ENCODE measurements at regions not wholly inside any gene's neighbourhood (a gene's known extent, or its start where the extent isn't known, plus 50 kb on each side); places are given as distances from the start of the nearest gene placed in this dataset.

DNA sequence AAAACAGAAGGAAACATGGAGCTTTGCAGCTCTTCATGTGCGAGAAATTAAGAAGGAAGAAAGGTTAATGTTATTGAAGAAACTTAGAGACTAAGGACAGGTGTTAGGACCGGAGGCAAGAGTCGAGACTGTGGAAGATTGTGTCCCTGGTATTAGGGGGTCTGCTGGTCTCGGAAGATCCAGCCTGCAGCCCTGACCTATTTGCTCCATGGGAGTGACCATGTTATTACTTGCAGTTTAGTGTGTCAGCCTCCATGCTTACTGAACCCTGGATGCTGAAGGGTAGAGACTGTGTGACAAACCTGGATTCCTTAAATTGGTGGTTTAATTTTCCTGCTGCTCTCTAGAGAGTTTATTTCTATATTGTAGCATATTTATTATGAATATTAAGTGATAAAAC lies 580.6 kb downstream of the NOVA1 start:
- TF ChIP-seq ZNF70 (CRISPR knock-in tag; IDR thresholded peaks at IDR 0.05) (no peak), SNAI2 (CRISPR knock-in tag; IDR thresholded peaks at IDR 0.05) (no peak), ZNF565 (CRISPR knock-in tag; conservative IDR thresholded peaks at IDR 0.05; ENCODE audit: low read depth) (no peak), ESRRG (CRISPR knock-in tag; IDR thresholded peaks at IDR 0.05) (no peak), ZFP30 (CRISPR knock-in tag; IDR thresholded peaks at IDR 0.05) (no peak), TOX (CRISPR knock-in tag; IDR thresholded peaks at IDR 0.05; ENCODE audit: borderline replicate concordance) (no peak), BACH2 (CRISPR knock-in tag; IDR thresholded peaks at IDR 0.05; ENCODE audit: borderline replicate concordance) (no peak), ZNF8 (CRISPR knock-in tag; IDR thresholded peaks at IDR 0.05) (no peak), CSDC2 (CRISPR knock-in tag; IDR thresholded peaks at IDR 0.05) (no peak), OSR1 (CRISPR knock-in tag; IDR thresholded peaks at IDR 0.05) (no peak), PPARA (CRISPR knock-in tag; IDR thresholded peaks at IDR 0.05; ENCODE audit: borderline replicate concordance) (no peak), RARB (CRISPR knock-in tag; IDR thresholded peaks at IDR 0.05) (no peak), GLIS3 (CRISPR knock-in tag; IDR thresholded peaks at IDR 0.05) (no peak)
- TF ChIP-seq, protein P1, sequence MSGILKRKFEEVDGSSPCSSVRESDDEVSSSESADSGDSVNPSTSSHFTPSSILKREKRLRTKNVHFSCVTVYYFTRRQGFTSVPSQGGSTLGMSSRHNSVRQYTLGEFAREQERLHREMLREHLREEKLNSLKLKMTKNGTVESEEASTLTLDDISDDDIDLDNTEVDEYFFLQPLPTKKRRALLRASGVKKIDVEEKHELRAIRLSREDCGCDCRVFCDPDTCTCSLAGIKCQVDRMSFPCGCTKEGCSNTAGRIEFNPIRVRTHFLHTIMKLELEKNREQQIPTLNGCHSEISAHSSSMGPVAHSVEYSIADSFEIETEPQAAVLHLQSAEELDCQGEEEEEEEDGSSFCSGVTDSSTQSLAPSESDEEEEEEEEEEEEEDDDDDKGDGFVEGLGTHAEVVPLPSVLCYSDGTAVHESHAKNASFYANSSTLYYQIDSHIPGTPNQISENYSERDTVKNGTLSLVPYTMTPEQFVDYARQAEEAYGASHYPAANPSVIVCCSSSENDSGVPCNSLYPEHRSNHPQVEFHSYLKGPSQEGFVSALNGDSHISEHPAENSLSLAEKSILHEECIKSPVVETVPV (CRISPR knock-in tag; IDR thresholded peaks at IDR 0.05), result no peak
- TF ChIP-seq, protein P2, sequence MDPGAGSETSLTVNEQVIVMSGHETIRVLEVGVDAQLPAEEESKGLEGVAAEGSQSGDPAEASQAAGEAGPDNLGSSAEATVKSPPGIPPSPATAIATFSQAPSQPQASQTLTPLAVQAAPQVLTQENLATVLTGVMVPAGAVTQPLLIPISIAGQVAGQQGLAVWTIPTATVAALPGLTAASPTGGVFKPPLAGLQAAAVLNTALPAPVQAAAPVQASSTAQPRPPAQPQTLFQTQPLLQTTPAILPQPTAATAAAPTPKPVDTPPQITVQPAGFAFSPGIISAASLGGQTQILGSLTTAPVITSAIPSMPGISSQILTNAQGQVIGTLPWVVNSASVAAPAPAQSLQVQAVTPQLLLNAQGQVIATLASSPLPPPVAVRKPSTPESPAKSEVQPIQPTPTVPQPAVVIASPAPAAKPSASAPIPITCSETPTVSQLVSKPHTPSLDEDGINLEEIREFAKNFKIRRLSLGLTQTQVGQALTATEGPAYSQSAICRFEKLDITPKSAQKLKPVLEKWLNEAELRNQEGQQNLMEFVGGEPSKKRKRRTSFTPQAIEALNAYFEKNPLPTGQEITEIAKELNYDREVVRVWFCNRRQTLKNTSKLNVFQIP (CRISPR knock-in tag; IDR thresholded peaks at IDR 0.05; ENCODE audit: borderline replicate concordance, low read depth), result no peak
- TF ChIP-seq, protein P3, sequence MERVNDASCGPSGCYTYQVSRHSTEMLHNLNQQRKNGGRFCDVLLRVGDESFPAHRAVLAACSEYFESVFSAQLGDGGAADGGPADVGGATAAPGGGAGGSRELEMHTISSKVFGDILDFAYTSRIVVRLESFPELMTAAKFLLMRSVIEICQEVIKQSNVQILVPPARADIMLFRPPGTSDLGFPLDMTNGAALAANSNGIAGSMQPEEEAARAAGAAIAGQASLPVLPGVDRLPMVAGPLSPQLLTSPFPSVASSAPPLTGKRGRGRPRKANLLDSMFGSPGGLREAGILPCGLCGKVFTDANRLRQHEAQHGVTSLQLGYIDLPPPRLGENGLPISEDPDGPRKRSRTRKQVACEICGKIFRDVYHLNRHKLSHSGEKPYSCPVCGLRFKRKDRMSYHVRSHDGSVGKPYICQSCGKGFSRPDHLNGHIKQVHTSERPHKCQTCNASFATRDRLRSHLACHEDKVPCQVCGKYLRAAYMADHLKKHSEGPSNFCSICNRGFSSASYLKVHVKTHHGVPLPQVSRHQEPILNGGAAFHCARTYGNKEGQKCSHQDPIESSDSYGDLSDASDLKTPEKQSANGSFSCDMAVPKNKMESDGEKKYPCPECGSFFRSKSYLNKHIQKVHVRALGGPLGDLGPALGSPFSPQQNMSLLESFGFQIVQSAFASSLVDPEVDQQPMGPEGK (CRISPR knock-in tag; IDR thresholded peaks at IDR 0.05; ENCODE audit: borderline replicate concordance), result no peak
- TF ChIP-seq, protein P4, sequence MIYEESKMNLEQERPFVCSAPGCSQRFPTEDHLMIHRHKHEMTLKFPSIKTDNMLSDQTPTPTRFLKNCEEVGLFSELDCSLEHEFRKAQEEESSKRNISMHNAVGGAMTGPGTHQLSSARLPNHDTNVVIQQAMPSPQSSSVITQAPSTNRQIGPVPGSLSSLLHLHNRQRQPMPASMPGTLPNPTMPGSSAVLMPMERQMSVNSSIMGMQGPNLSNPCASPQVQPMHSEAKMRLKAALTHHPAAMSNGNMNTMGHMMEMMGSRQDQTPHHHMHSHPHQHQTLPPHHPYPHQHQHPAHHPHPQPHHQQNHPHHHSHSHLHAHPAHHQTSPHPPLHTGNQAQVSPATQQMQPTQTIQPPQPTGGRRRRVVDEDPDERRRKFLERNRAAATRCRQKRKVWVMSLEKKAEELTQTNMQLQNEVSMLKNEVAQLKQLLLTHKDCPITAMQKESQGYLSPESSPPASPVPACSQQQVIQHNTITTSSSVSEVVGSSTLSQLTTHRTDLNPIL (CRISPR knock-in tag; IDR thresholded peaks at IDR 0.05; ENCODE audit: low read depth), result no peak
- ATAC-seq, result no peak

DNA sequence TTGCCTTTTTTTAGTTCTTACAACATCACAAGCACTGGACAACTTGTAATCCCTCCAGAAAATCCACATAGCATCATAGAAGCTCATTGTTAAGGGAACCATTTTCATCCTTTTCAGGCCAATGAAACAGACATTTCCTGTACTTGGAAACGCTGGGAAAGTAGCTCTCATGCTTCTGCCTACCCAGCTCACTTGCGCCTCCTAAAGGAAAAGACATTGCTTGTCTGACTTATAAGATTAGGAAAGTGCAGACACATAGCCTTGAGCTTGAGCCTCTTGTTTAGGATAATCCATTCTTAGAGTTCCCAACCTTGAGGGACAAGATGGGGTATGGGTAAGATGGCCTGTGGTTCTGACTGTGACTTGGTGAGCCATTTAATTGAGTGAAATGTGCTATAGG lies 589.5 kb downstream of the NOVA1 start:
- no peak for TF ChIP-seq SNAI2 (CRISPR knock-in tag; IDR thresholded peaks at IDR 0.05)
- no peak for TF ChIP-seq ZNF565 (CRISPR knock-in tag; conservative IDR thresholded peaks at IDR 0.05; ENCODE audit: low read depth)
- no peak for TF ChIP-seq ZNF70 (CRISPR knock-in tag; IDR thresholded peaks at IDR 0.05)
- TF ChIP-seq OSR1 (CRISPR knock-in tag; IDR thresholded peaks at IDR 0.05), result no peak
- TF ChIP-seq ISL1 (CRISPR knock-in tag; IDR thresholded peaks at IDR 0.05), result no peak
- TF ChIP-seq CSDC2 (CRISPR knock-in tag; IDR thresholded peaks at IDR 0.05), result no peak
- TF ChIP-seq, protein P2 (CRISPR knock-in tag; IDR thresholded peaks at IDR 0.05; ENCODE audit: borderline replicate concordance, low read depth), result no peak
- TF ChIP-seq TCF4 (CRISPR knock-in tag; IDR thresholded peaks at IDR 0.05; ENCODE audit: borderline replicate concordance), result no peak
- no peak for TF ChIP-seq GLIS3 (CRISPR knock-in tag; IDR thresholded peaks at IDR 0.05)
- TF ChIP-seq ZC3H10 (CRISPR knock-in tag; IDR thresholded peaks at IDR 0.05), result no peak
- TF ChIP-seq ZFP3 (CRISPR knock-in tag; IDR thresholded peaks at IDR 0.05), result no peak
- TF ChIP-seq TOX (CRISPR knock-in tag; IDR thresholded peaks at IDR 0.05; ENCODE audit: borderline replicate concordance), result no peak
- TF ChIP-seq ZFP30 (CRISPR knock-in tag; IDR thresholded peaks at IDR 0.05), result no peak
- peak; percentile 51; the same call in 1 of the 3 replicates for ATAC-seq

DNA sequence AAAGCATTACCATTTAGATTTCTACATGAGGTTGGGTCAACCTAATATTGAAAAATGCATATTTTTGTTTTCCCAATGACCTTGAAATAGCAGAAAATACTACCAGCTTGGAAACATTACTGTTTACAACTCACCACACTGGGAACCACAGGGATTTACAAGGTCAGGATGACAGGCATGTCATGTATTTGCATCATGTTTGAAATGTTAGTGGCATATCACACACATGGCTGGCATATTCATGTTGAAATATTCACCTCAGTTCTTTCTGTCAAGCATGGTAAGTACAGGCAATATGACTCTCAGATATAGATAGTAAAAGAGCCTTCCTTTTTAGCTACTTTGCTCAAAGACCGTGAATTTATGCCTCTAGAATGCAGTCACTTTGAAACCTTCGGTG lies 593.5 kb downstream of the NOVA1 start:
- ATAC-seq, result no peak
- no peak for TF ChIP-seq PPARA (CRISPR knock-in tag; IDR thresholded peaks at IDR 0.05; ENCODE audit: borderline replicate concordance)
- TF ChIP-seq ZFP3 (CRISPR knock-in tag; IDR thresholded peaks at IDR 0.05), result no peak

DNA sequence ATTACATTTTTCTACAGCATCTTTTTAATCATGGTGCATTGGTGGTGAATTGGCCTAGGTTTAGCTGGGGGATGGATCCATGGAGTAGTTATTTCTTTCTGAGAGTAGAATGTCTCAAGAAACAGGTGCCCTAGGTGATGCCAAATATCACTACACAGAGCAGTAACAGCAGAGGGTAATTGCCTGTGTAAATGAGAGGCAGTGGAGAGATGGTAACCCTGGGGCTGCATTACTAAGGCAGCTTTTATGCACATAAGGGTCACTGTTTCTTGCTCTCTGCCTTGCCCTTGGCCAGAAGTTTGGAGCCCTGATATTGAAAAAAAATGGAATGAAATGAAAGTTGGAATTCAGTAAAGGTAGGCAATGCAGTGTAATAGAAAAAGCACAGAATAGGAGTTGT lies 604.0 kb downstream of the NOVA1 start:
- ATAC-seq, result no peak
- no peak for TF ChIP-seq PPARA (CRISPR knock-in tag; IDR thresholded peaks at IDR 0.05; ENCODE audit: borderline replicate concordance)
- no peak for TF ChIP-seq CSDC2 (CRISPR knock-in tag; IDR thresholded peaks at IDR 0.05)
- no peak for TF ChIP-seq BACH2 (CRISPR knock-in tag; IDR thresholded peaks at IDR 0.05; ENCODE audit: borderline replicate concordance)
- TF ChIP-seq TCF4 (CRISPR knock-in tag; IDR thresholded peaks at IDR 0.05; ENCODE audit: borderline replicate concordance), result no peak
